ENCODE measurements at regions not wholly inside any gene's neighbourhood (a gene's known extent, or its start where the extent isn't known, plus 50 kb on each side); places are given as distances from the start of the nearest gene placed in this dataset.

- POLR2A ChIA-PET, result no interaction called here
- no peaks in the 10 kb centered on the region for H3K9me3 ChIP-seq (ENCODE audit: low read length)
- no peak overlapping the region for H3K4me2 ChIP-seq (ENCODE audit: low read depth, low read length)
- peaks cover 0 to 10% of the 10 kb centered on the region in 2 experiments; a peak in 2 of 5 replicates for H3K27me3 ChIP-seq (ENCODE audit: control insufficient read depth in 1 of 2, insufficient read depth in 2 of 2, low read length in 2 of 2)
- H2AFZ ChIP-seq (ENCODE audit: low read length), result no peak overlapping the region
- no peaks in the 10 kb centered on the region for H3K36me3 ChIP-seq (replicated peaks in 1 of 2; ENCODE audit: control insufficient read depth in 1 of 2, insufficient read depth in 2 of 2, low read length in 2 of 2)
- no peaks in the 10 kb centered on the region for H4K20me1 ChIP-seq (ENCODE audit: insufficient read depth, low read length)
- no peak overlapping the region for H3K9ac ChIP-seq (ENCODE audit: insufficient read depth, low read depth, low read length)
- no peak for TF ChIP-seq KDM4B (CRISPR knock-in tag; IDR thresholded peaks at IDR 0.05)
- TF ChIP-seq CREB3 (CRISPR knock-in tag; IDR thresholded peaks at IDR 0.05), result no peak
- no peak for TF ChIP-seq RXRB (CRISPR knock-in tag; IDR thresholded peaks at IDR 0.05; ENCODE audit: borderline replicate concordance)
- TF ChIP-seq ZNF557 (CRISPR knock-in tag; IDR thresholded peaks at IDR 0.05), result no peak
- TF ChIP-seq MYNN (CRISPR knock-in tag; IDR thresholded peaks at IDR 0.05; ENCODE audit: low read depth), result no peak
- TF ChIP-seq ZNF34 (CRISPR knock-in tag; IDR thresholded peaks at IDR 0.05; ENCODE audit: borderline replicate concordance), result no peak
- TF ChIP-seq TOE1 (CRISPR knock-in tag; IDR thresholded peaks at IDR 0.05), result no peak
- no peak for TF ChIP-seq ZC3H13 (CRISPR knock-in tag; IDR thresholded peaks at IDR 0.05)
- no peak for TF ChIP-seq CSRNP2 (CRISPR knock-in tag; conservative IDR thresholded peaks at IDR 0.05; ENCODE audit: low read depth)
- no peak for TF ChIP-seq FOXC1 (CRISPR knock-in tag; IDR thresholded peaks at IDR 0.05; ENCODE audit: borderline replicate concordance)
- no peak for TF ChIP-seq STAT5B (CRISPR knock-in tag; IDR thresholded peaks at IDR 0.05)
- TF ChIP-seq E2F5 (CRISPR knock-in tag; conservative IDR thresholded peaks at IDR 0.05), result no peak
- TF ChIP-seq TBP (CRISPR knock-in tag; IDR thresholded peaks at IDR 0.05), result no peak
- no peak for TF ChIP-seq ZNF878 (CRISPR knock-in tag; IDR thresholded peaks at IDR 0.05)
- TF ChIP-seq PRDM15 (CRISPR knock-in tag; IDR thresholded peaks at IDR 0.05), result no peak
- TF ChIP-seq SNRNP70 (IDR thresholded peaks at IDR 0.05; ENCODE audit: low read depth, low read length), result no peak
- TF ChIP-seq ZNF598 (CRISPR knock-in tag; IDR thresholded peaks at IDR 0.05; ENCODE audit: borderline replicate concordance), result no peak
- no peak for TF ChIP-seq MNT (IDR thresholded peaks at IDR 0.05)
- no peak overlapping the region for H3K4me3 ChIP-seq (replicated peaks in 1 of 3; ENCODE audit: insufficient read depth in 1 of 3, low read depth in 2 of 3, low read length in 3 of 3)
- no peaks in the 10 kb centered on the region for H3K4me1 ChIP-seq (ENCODE audit: insufficient read depth, low read length)
- WGBS (ENCODE audit: low lambda C conversion rate), result 55% methylated on average over 4 of the region's 4 CpGs
- BruUV-seq (replicated peaks), result no TSS peak
- H3K79me2 ChIP-seq (ENCODE audit: insufficient read depth, low read length), result no peaks in the 10 kb centered on the region
- ATAC-seq (no peak), DNase-seq (ENCODE audit: low spot score) (no peak), FAIRE-seq (no peak)
- intact Hi-C loops (cut with micrococcal nuclease; ENCODE audit: unreplicated experiment), result no loop called here
- CTCF ChIA-PET (ENCODE audit: low intra/inter-chr PET ratio, low total read pairs), result no interaction called here
- in situ Hi-C loops (cut with HindIII; ENCODE audit: extremely low pct_ligation_motif_present, low pct_unique_long_range_greater_than_20kb), result no loop called here
- H3K27ac ChIP-seq (ENCODE audit: extremely low read length, insufficient read depth, low read length), result no peak overlapping the region
These were observed 145.7 kb upstream of the SMIM23 start for GRCh38 chr5:171639966-171640365.

Measured in HepG2 (cell line).